Ovary (tissue), 7 donors: ENCODE measurements at regions not wholly inside any gene's neighbourhood (a gene's known extent, or its start where the extent isn't known, plus 50 kb on each side); places are given as distances from the start of the nearest gene placed in this dataset.

Source experiments
- DNase-seq, 5 donors: peaks; one replicate each; pipeline ENCODE4 v3.0.0-alpha.2; 2019 to 2020
- H3K27ac ChIP-seq, 2 donors: fragments of 200-600 bp; one replicate each; pipeline versions ENCODE4 v1.5.1 to v1.8.0; 2019 to 2022
- H3K27me3 ChIP-seq: fragments of 200-600 bp; one replicate; pipeline ENCODE4 v1.8.0; 2022
- H3K36me3 ChIP-seq: fragments of 200-600 bp; sonication (generic); one replicate; pipeline ENCODE4 v1.5.1; 2019
- H3K4me1 ChIP-seq: one replicate; pipeline ENCODE4 v1.8.1; 2013; ENCODE audit warnings: mild to moderate bottlenecking, moderate library complexity; ENCODE audit not compliant: insufficient read depth
- H3K4me3 ChIP-seq: fragments of 200-600 bp; sonication (generic); one replicate; pipeline ENCODE4 v1.5.1; 2017
- H3K9me3 ChIP-seq, 2 donors: fragments of 200-600 bp in 1 of 2; sonication (generic) in 1 of 2; one replicate each; pipeline versions ENCODE4 v1.5.1 to v1.8.1; 2013 to 2019; ENCODE audit warnings: mild to moderate bottlenecking in 1 of 2, moderate library complexity in 1 of 2
- CTCF ChIP-seq, 3 donors: fragments of 450-650 bp in 2 of 3; fragments of 200-600 bp in 1 of 3; IDR thresholded peaks; one replicate each; pipeline versions ENCODE4 v1.5.1 to v1.8.0; 2016 to 2022; ENCODE audit warnings: antibody characterized with exemption in 3 of 3, mild to moderate bottlenecking in 1 of 3
- EP300 ChIP-seq: sonication (generic); formaldehyde crosslinking; IDR thresholded peaks from one replicate; pipeline ENCODE4 v1.6.1; 2017; ENCODE audit warnings: antibody characterized with exemption
- POLR2A ChIP-seq: fragments of 450-650 bp; IDR thresholded peaks from one replicate; pipeline ENCODE4 v1.6.1; 2017; ENCODE audit warnings: antibody characterized with exemption, mild to moderate bottlenecking, moderate library complexity
- WGBS, 3 donors: extraction: QIAGEN DNeasy Blood & Tissue Kit in 1 of 3; methylation state at CpG; one replicate each; pipeline versions ENCODE4 v1.1.5 to v1.1.7; 2013 to 2017; 5-methylcytosine and 5-hydroxymethylcytosine counted together
- intact Hi-C, 4 donors: fragments of 100-400 bp; cut with DNase I; formaldehyde crosslinking; loops; one replicate each; pipeline versions ENCODE4 v1.11.0 to v1.15.1; 2022 to 2023
- donor health status: DM: no; HTN: no; CAD: no; lungs with moderate emphysema.
- donor health status: DM: no; HTN: no; CAD: no.
- donor health status: Bipolar disorder and iron deficiency.
- donor health status: DM: no; HTN: no; CAD: no.
- donor health status: DM: yes; HTN: yes; CAD: no.

- no peaks in the 10 kb centered on the region for H3K9me3 ChIP-seq
- no peak overlapping the region for H3K27ac ChIP-seq
- intact Hi-C loops: no loop called here
- 68 to 91% (median 76%) methylated on average over 1 of the region's 1 CpG for WGBS, 3 donors
- no peak overlapping the region for H3K4me3 ChIP-seq
- no peaks in the 10 kb centered on the region for H3K27me3 ChIP-seq
- H3K36me3 ChIP-seq: no peaks in the 10 kb centered on the region
- no peaks in the 10 kb centered on the region for H3K4me1 ChIP-seq
- no peak for DNase-seq
- TF ChIP-seq POLR2A (no peak), CTCF (IDR thresholded peaks at IDR 0.05) (no peak), EP300 (no peak)
These were observed 1397.8 kb upstream of the ADGRB3 start for GRCh38 chr6:67237277-67237676.

GRCh38 chr6:67231092-67231491 is 1404.0 kb upstream of the ADGRB3 start:
- no peak for DNase-seq
- no peak for TF ChIP-seq CTCF (IDR thresholded peaks at IDR 0.05)
- TF ChIP-seq EP300: no peak
- TF ChIP-seq POLR2A: no peak
- Histone ChIP-seq H3K27ac (no peak overlapping the region), H3K4me1 (no peaks in the 10 kb centered on the region), H3K27me3 (no peaks in the 10 kb centered on the region), H3K9me3 (no peaks in the 10 kb centered on the region), H3K36me3 (no peaks in the 10 kb centered on the region), H3K4me3 (no peak overlapping the region)
- intact Hi-C loops: no loop called here
- WGBS, 3 donors: 87 to 100% (median 94%) methylated on average over 1 of the region's 1 CpG

GRCh38 chr6:67224989-67225388 is 1410.1 kb upstream of the ADGRB3 start:
- Histone ChIP-seq H3K9me3 (no peaks in the 10 kb centered on the region), H3K27ac (no peak overlapping the region), H3K27me3 (no peaks in the 10 kb centered on the region), H3K36me3 (no peaks in the 10 kb centered on the region), H3K4me1 (no peaks in the 10 kb centered on the region), H3K4me3 (no peak overlapping the region)
- TF ChIP-seq POLR2A: no peak
- no peak for TF ChIP-seq CTCF (IDR thresholded peaks at IDR 0.05)
- TF ChIP-seq EP300: no peak
- intact Hi-C loops: no loop called here
- DNase-seq: no peak
- 64 to 76% (median 68%) methylated on average over 1 of the region's 1 CpG for WGBS, 3 donors

- H3K9me3 ChIP-seq: no peaks in the 10 kb centered on the region
- no peaks in the 10 kb centered on the region for H3K36me3 ChIP-seq
- DNase-seq: no peak
- 89 to 92% (median 90%) methylated on average over 3 of the region's 3 CpGs for WGBS, 3 donors
- no peaks in the 10 kb centered on the region for H3K4me1 ChIP-seq
- intact Hi-C loops: no loop called here
- no peak for TF ChIP-seq CTCF (IDR thresholded peaks at IDR 0.05)
- no peak for TF ChIP-seq POLR2A
- TF ChIP-seq EP300: no peak
- H3K4me3 ChIP-seq: no peak overlapping the region
- no peak overlapping the region for H3K27ac ChIP-seq
- no peaks in the 10 kb centered on the region for H3K27me3 ChIP-seq
These were observed 1413.9 kb upstream of the ADGRB3 start for GRCh38 chr6:67221226-67221625.

GRCh38 chr6:67219346-67219745 is 1415.7 kb upstream of the ADGRB3 start:
- no peaks in the 10 kb centered on the region for H3K4me1 ChIP-seq
- H3K9me3 ChIP-seq: no peaks in the 10 kb centered on the region
- intact Hi-C loops: loop anchor here in 1 of 4 donors (5.0 kb wide), 1 partner anchor 837 kb away; no protein-coding TSS in a partner anchor
- no peak overlapping the region for H3K4me3 ChIP-seq
- WGBS, 3 donors: 85 to 95% (median 92%) methylated on average over 2 of the region's 2 CpGs
- no peak for DNase-seq
- no peaks in the 10 kb centered on the region for H3K27me3 ChIP-seq
- no peak overlapping the region for H3K27ac ChIP-seq
- no peaks in the 10 kb centered on the region for H3K36me3 ChIP-seq
- TF ChIP-seq CTCF (IDR thresholded peaks at IDR 0.05) (no peak), EP300 (no peak), POLR2A (no peak)
